ENCODE measurements at regions not wholly inside any gene's neighbourhood (a gene's known extent, or its start where the extent isn't known, plus 50 kb on each side); places are given as distances from the start of the nearest gene placed in this dataset.
"Not testable (repeated sequence)": the region's sequence is repeated elsewhere in the genome, so short reads cannot be mapped to it uniquely, and the experiment has no call there.

GRCh38 chr12:67088401-67089118, 180.6 kb upstream of the CAND1 start:
- FAIRE-seq, result no peak

GRCh38 chr12:67091204-67091603, 178.0 kb upstream of the CAND1 start:
- no peak for FAIRE-seq

GRCh38 chr12:67091678-67092077, 177.5 kb upstream of the CAND1 start:
- no peak for FAIRE-seq

DNA sequence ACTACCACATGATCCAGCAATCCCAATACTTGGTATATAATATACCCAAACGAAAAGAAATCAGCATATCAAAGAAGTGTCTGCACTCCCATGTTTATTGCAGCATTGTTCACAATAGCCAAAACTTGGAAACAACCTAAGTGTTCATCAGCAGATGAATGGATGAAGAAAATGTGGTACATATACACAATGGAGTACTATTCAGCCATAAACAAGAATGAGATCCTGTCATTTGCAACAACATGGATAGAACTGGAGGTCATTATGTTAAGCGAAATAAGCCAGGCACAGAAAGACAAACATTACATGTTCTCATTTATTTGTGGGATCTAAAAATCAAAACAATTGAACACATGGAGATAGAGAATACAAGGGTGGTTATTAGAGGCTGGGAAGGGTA, 176.2 kb upstream of the CAND1 start:
- FAIRE-seq, result not testable (repeated sequence)

GRCh38 chr12:67096533-67097318, 172.4 kb upstream of the CAND1 start:
- FAIRE-seq, result no peak

DNA sequence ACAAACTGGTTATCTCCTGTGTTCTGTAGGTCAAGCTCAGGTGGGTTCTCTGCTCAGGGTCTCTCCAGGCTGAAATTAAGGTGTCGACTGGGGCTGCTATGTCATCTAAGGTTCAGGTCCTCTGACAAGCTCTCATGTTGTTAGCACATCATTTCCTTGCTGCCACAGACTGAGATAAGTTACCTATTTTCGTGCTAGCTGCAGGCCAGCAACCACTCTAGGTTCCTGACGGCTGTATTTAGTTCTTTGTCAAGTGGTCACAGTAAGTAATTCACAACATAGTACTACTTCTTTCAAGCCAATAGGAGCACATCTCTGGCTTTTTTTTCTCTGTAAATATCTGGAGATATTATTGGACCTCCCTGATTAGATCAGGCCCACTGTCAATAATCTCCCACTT, 169.3 kb upstream of the CAND1 start:
- no peak for FAIRE-seq

- no peak for FAIRE-seq
Measured at GRCh38 chr12:67103521-67103920, 165.6 kb upstream of the CAND1 start.

- FAIRE-seq, result no peak
Measured at GRCh38 chr12:67107235-67107634, 161.9 kb upstream of the CAND1 start.

DNA sequence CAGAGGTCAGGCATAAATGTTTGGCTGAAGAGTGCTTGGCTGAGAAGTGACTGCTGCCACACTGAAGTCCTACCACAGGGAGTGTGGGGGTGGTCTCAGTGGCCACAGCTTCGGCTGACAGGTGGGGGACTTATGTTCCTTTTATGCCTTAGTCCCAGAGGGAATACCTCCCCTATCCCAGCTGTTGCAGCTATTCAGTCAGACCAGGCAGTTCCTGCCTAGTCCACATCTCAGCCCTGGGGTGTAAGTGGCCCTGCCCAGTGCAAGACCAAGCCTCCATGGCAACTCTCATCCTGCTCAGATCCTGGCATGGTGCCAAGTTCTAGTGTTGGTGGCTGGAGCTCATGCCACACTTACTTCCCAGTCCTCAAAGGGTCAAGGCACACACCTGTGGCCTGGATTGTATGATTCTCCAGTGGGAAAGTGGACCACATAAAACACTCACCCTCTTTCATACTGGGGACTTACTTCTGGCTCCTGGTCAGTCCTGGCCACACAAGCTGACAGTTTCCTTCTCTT, 161.3 kb upstream of the CAND1 start:
- FAIRE-seq, result no peak

- FAIRE-seq, result not testable (repeated sequence)
Measured at GRCh38 chr12:67110345-67110744, 158.8 kb upstream of the CAND1 start.

DNA sequence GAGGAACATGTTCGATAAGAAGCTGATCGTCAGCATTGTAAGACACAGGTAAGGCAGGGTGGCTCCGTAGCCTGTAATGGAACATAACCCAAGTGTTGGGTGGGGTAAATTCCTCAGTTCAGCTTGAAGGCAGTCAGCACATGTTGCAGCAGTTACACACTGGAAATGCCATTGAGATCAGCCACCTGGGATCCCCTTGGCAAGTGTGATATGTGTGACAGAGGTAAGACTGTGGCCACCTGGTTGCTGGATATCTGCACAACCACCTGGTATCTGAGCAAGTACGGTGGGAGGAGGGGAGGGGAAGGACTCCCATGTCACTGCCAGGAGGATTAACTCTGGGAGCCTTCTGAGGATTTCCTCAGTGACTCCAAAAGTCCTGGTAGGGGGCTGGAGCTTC, 158.0 kb upstream of the CAND1 start:
- FAIRE-seq, result no peak

DNA sequence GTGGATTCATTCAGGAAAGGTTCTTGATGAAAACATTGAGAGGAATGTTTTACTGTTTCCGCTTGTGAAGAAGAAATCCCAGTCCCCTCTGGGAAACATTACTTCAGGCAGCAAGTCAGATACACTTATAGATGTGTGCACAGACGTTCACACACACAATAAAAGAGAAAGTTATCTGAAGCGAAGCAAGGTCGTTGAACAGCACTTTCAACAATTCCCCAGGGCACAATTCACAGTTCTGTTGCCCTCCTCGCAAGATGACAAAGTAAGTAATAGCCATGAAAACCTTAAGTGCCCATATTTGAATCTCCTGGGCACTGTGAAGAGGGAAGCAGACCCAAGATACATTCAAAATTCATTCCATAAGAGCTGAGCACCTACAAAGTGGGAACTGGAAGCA, 156.6 kb upstream of the CAND1 start:
- FAIRE-seq, result no peak

- FAIRE-seq, result no peak
Measured at GRCh38 chr12:67116134-67116533, 153.0 kb upstream of the CAND1 start.

DNA sequence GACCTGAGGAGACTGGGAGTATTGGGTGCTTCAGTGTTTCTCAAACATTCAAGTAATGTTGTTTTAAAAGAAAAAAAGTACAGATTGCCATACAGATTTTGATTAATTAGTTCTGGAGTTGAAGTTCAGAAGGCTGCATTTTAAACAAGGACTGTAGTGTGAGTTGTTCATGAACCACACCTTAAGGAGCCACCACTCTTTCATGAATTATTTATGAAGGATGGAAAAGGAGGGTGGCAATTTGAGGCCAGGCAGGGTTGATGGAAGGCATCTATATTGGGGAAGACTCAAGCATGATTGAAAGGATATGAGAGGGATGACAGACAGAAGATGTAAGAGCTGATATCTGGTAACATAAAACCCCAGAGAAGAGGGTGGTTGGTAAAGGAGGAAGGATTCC, 146.6 kb upstream of the CAND1 start:
- no peak for FAIRE-seq

GRCh38 chr12:67137256-67137655, 131.9 kb upstream of the CAND1 start:
- no peak for FAIRE-seq

- FAIRE-seq, result no peak
Measured at GRCh38 chr12:67141296-67142018, 127.7 kb upstream of the CAND1 start.

DNA sequence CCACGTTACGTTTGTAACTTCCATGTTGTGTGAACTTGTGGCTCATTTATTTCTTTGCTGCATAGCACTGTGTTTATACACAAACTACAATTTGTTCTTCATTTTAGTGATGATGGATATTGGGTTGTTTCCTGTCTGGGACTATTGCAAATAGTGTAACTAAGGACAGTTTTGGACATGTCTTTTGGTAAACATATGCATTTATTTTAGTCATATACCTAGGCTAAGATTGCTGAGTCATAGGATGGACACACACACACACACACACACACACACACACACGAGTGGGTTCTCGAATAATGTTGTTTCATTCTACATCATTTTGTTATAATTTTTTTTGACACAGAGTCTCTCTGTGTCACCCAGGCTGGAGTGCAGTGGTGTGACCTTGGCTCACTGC, 123.5 kb upstream of the CAND1 start:
- no peak for FAIRE-seq

DNA sequence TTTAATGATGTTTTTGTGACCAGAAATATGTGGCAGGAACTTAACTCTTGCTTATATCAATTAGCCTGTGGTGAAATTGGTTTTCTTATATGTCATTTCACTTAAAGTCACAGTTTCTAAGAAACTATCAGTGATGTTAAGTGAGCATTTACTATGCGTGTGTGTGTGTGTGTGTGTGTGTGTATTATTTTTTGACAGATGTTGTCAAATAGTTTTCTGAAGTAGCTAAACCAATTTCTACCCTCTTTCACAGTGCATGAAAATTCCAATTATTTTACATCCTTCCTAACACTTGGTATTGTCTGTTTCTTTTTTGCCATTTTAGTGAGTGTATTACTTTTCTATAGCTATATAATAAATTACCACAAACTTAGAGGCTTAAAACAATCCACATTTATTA, 122.1 kb upstream of the CAND1 start:
- no peak for FAIRE-seq

GRCh38 chr12:67147447-67147846, 121.7 kb upstream of the CAND1 start:
- no peak for FAIRE-seq

DNA sequence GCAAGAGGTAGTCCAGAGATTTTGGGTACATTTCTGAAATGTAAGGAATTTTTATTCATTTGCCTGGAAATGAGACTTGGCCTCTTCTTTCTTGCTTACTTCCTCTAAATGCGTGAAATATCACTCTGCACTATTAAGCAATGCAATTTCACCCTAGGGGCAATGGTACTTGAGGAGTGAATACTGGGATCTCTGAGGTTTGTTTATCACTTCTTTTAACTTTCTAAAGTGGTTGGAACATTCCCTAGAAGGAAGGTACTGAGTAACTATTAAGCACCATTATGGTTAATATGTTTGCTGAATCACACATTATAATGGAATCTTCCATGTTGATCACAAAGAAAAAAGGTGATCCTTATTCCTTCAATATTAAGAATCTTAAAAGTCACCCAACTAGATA, 120.9 kb upstream of the CAND1 start:
- no peak for FAIRE-seq

GRCh38 chr12:67151886-67152285, 117.3 kb upstream of the CAND1 start:
- no peak for FAIRE-seq

- FAIRE-seq, result no peak
Measured at GRCh38 chr12:67152451-67152850, 116.7 kb upstream of the CAND1 start.

DNA sequence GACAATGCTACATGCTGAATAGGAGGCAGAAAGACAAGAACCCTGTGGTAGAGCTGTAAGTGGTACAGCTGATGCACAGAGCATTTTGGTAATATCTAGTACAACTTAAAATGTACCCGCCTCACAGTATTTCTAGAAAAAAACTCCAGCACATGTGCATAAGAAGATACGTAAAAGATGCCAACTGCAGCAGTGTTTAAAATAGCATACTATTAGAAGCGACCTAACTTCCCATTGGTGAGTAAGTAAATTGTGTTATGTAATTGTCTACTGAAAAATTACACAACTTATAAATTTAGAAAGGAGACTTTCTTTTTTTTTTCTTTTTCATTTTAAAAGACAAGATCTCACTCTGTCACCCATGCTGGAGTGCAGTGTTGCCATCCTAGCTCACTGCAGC, 114.3 kb upstream of the CAND1 start:
- FAIRE-seq, result no peak

GRCh38 chr12:67155863-67156262, 113.3 kb upstream of the CAND1 start:
- no peak for FAIRE-seq

All from endometrium (tissue), 2 donors.